ENCODE measurements at regions not wholly inside any gene's neighbourhood (a gene's known extent, or its start where the extent isn't known, plus 50 kb on each side); places are given as distances from the start of the nearest gene placed in this dataset.

- TF ChIP-seq CTCF (IDR thresholded peaks at IDR 0.05; ENCODE audit: insufficient read depth, low read length, poor library complexity, severe bottlenecking): no peak
- Histone ChIP-seq H3K36me3 (ENCODE audit: control insufficient read depth, insufficient read depth, low read length) (no peaks in the 10 kb centered on the region), H3K27me3 (replicated peaks; ENCODE audit: control insufficient read depth, insufficient read depth, low read length) (no peaks in the 10 kb centered on the region), H3K4me3 (replicated peaks; ENCODE audit: low read depth, low read length) (no peak overlapping the region)
- no peak for DNase-seq (ENCODE audit: extremely low read depth, insufficient read length)
These were observed 64.2 kb upstream of the SPTLC1 start for GRCh38 chr9:92179286-92180001.

GRCh38 chr9:92177591-92177990, 62.4 kb upstream of the SPTLC1 start:
- no peaks in the 10 kb centered on the region for H3K27me3 ChIP-seq (replicated peaks; ENCODE audit: control insufficient read depth, insufficient read depth, low read length)
- TF ChIP-seq CTCF (IDR thresholded peaks at IDR 0.05; ENCODE audit: insufficient read depth, low read length, poor library complexity, severe bottlenecking): no peak
- no peak overlapping the region for H3K4me3 ChIP-seq (replicated peaks; ENCODE audit: low read depth, low read length)
- no peaks in the 10 kb centered on the region for H3K36me3 ChIP-seq (ENCODE audit: control insufficient read depth, insufficient read depth, low read length)
- no peak for DNase-seq (ENCODE audit: extremely low read depth, insufficient read length)

- Histone ChIP-seq H3K36me3 (ENCODE audit: control insufficient read depth, insufficient read depth, low read length) (no peaks in the 10 kb centered on the region), H3K27me3 (replicated peaks; ENCODE audit: control insufficient read depth, insufficient read depth, low read length) (no peaks in the 10 kb centered on the region), H3K4me3 (replicated peaks; ENCODE audit: low read depth, low read length) (no peak overlapping the region)
- no peak for DNase-seq (ENCODE audit: extremely low read depth, insufficient read length)
- TF ChIP-seq CTCF (IDR thresholded peaks at IDR 0.05; ENCODE audit: insufficient read depth, low read length, poor library complexity, severe bottlenecking): no peak
These were observed 61.6 kb upstream of the SPTLC1 start for GRCh38 chr9:92176800-92177185.

GRCh38 chr9:92176068-92176799, 61.0 kb upstream of the SPTLC1 start:
- DNase-seq (ENCODE audit: extremely low read depth, insufficient read length): no peak
- TF ChIP-seq CTCF (IDR thresholded peaks at IDR 0.05; ENCODE audit: insufficient read depth, low read length, poor library complexity, severe bottlenecking): no peak

GRCh38 chr9:92175441-92175840, 60.2 kb upstream of the SPTLC1 start:
- DNase-seq (ENCODE audit: extremely low read depth, insufficient read length): no peak
- no peak overlapping the region for H3K4me3 ChIP-seq (replicated peaks; ENCODE audit: low read depth, low read length)
- H3K36me3 ChIP-seq (ENCODE audit: control insufficient read depth, insufficient read depth, low read length): no peaks in the 10 kb centered on the region
- no peaks in the 10 kb centered on the region for H3K27me3 ChIP-seq (replicated peaks; ENCODE audit: control insufficient read depth, insufficient read depth, low read length)
- TF ChIP-seq CTCF (IDR thresholded peaks at IDR 0.05; ENCODE audit: insufficient read depth, low read length, poor library complexity, severe bottlenecking): no peak

More at GRCh38 chr9:92176068-92176799, 61.0 kb upstream of the SPTLC1 start:
- Histone ChIP-seq H3K4me3 (replicated peaks; ENCODE audit: low read depth, low read length) (no peak overlapping the region), H3K27me3 (replicated peaks; ENCODE audit: control insufficient read depth, insufficient read depth, low read length) (no peaks in the 10 kb centered on the region), H3K36me3 (ENCODE audit: control insufficient read depth, insufficient read depth, low read length) (no peaks in the 10 kb centered on the region)

Data from GM06990 (cell line).